ACHN (cell line): ENCODE measurements at regions not wholly inside any gene's neighbourhood (a gene's known extent, or its start where the extent isn't known, plus 50 kb on each side); places are given as distances from the start of the nearest gene placed in this dataset.
"Not testable (repeated sequence)": the region's sequence is repeated elsewhere in the genome, so short reads cannot be mapped to it uniquely, and the experiment has no call there.

Source experiments
- DNase-seq: peaks from one replicate; pipeline ENCODE4 v3.0.0-alpha.2; 2015
- in situ Hi-C: cut with HindIII; loops from 2 replicates; pipeline ENCODE4 v1.10.0; 2017; ENCODE audit warnings: low sequenced_read_pairs, low pct_ligation_motif_present, low pct_unique_long_range_greater_than_20kb

GRCh38 chr3:110925798-110926197 is 145.8 kb upstream of the NECTIN3 start:
- no peak for DNase-seq
- in situ Hi-C loops: no loop called here

- no peak for DNase-seq
- in situ Hi-C loops: no loop called here
Observed at GRCh38 chr3:110928016-110928662, 143.5 kb upstream of the NECTIN3 start.

GRCh38 chr3:110929816-110930215 is 141.8 kb upstream of the NECTIN3 start:
- DNase-seq: no peak
- in situ Hi-C loops: no loop called here

- DNase-seq: no peak
- in situ Hi-C loops: no loop called here
Observed at GRCh38 chr3:110932567-110932966, 139.0 kb upstream of the NECTIN3 start.

GRCh38 chr3:110933821-110934426 is 137.7 kb upstream of the NECTIN3 start:
- in situ Hi-C loops: no loop called here

GRCh38 chr3:110938629-110939028 is 133.0 kb upstream of the NECTIN3 start:
- no peak for DNase-seq
- in situ Hi-C loops: no loop called here

More at GRCh38 chr3:110933821-110934426, 137.7 kb upstream of the NECTIN3 start:
- no peak for DNase-seq

GRCh38 chr3:110940055-110940454 is 131.6 kb upstream of the NECTIN3 start:
- DNase-seq: no peak
- in situ Hi-C loops: no loop called here

- in situ Hi-C loops: no loop called here
- no peak for DNase-seq
Observed at GRCh38 chr3:110944782-110945181, 126.8 kb upstream of the NECTIN3 start.

- in situ Hi-C loops: no loop called here
Observed at GRCh38 chr3:110946810-110947209, 124.8 kb upstream of the NECTIN3 start.

GRCh38 chr3:110949194-110949593 is 122.4 kb upstream of the NECTIN3 start:
- in situ Hi-C loops, DNase-seq: not testable (repeated sequence)

More at GRCh38 chr3:110946810-110947209, 124.8 kb upstream of the NECTIN3 start:
- DNase-seq: no peak

- DNase-seq: no peak
- in situ Hi-C loops: no loop called here
Observed at GRCh38 chr3:110955301-110955880, 116.2 kb upstream of the NECTIN3 start.

- no peak for DNase-seq
- in situ Hi-C loops: no loop called here
Observed at GRCh38 chr3:110956081-110956480, 115.5 kb upstream of the NECTIN3 start.

- in situ Hi-C loops: no loop called here
- no peak for DNase-seq
Observed at GRCh38 chr3:110957247-110958025, 114.2 kb upstream of the NECTIN3 start.

- in situ Hi-C loops: no loop called here
- DNase-seq: no peak
Observed at GRCh38 chr3:110958313-110959147, 113.1 kb upstream of the NECTIN3 start.

GRCh38 chr3:110965976-110966375 is 105.6 kb upstream of the NECTIN3 start:
- DNase-seq: no peak
- in situ Hi-C loops: no loop called here

- in situ Hi-C loops: no loop called here
- DNase-seq: no peak
Observed at GRCh38 chr3:110966966-110967663, 104.5 kb upstream of the NECTIN3 start.

GRCh38 chr3:110968076-110968475 is 103.5 kb upstream of the NECTIN3 start:
- in situ Hi-C loops: no loop called here
- DNase-seq: no peak
